HL-60 (cell line): ENCODE measurements at regions not wholly inside any gene's neighbourhood (a gene's known extent, or its start where the extent isn't known, plus 50 kb on each side); places are given as distances from the start of the nearest gene placed in this dataset.

Experiments
- CTCF ChIP-seq: IDR thresholded peaks from one replicate; pipeline ENCODE4 v1.5.1; 2011; ENCODE audit warnings: low read length, control low read depth, inconsistent platforms; ENCODE audit not compliant: insufficient read depth
- POLR2AphosphoS5 ChIP-seq: IDR thresholded peaks from 2 replicates; pipeline ENCODE4 v1.6.1; 2012; ENCODE audit warnings: low read depth

GRCh38 chr10:20582041-20582440 lies 315.1 kb downstream of the NEBL start:
- TF ChIP-seq CTCF (no peak), POLR2AphosphoS5 (no peak)
